Keratinocyte (primary cell): ENCODE measurements at regions not wholly inside any gene's neighbourhood (a gene's known extent, or its start where the extent isn't known, plus 50 kb on each side); places are given as distances from the start of the nearest gene placed in this dataset.

Experiments
- DNase-seq: peaks from one replicate; pipeline ENCODE4 v3.0.0-alpha.2; 2011; ENCODE audit warnings: low read depth, missing footprints, low spot score
- FAIRE-seq: peaks from 2 replicates; lab custom pipeline; 2011; peaks lifted over from hg19 to GRCh38; lab: Jason Lieb, UNC
- H2AFZ ChIP-seq: 2 replicates; pipeline ENCODE4 v1.6.0; 2012; ENCODE audit warnings: low read length, control low read depth, inconsistent platforms; ENCODE audit not compliant: control insufficient read depth
- H3K27ac ChIP-seq: 2 replicates; pipeline ENCODE4 v1.5.1; 2011; ENCODE audit warnings: low read length; ENCODE audit not compliant: control insufficient read depth, insufficient read depth
- H3K27me3 ChIP-seq: 3 replicates; pipeline ENCODE4 v1.6.0; 2011; ENCODE audit warnings: low read length; ENCODE audit not compliant: control insufficient read depth, insufficient read depth; ENCODE audit errors: extremely low read depth
- H3K36me3 ChIP-seq, 2 experiments: 2 replicates in 1 of 2; 3 replicates in 1 of 2; pipeline ENCODE4 v1.5.1; 2011; ENCODE audit warnings: low read length in 2 of 2, mild to moderate bottlenecking in 1 of 2; ENCODE audit not compliant: control insufficient read depth in 2 of 2, insufficient read depth in 2 of 2; ENCODE audit errors: extremely low read depth in 1 of 2
- H3K4me1 ChIP-seq: 3 replicates; pipeline ENCODE4 v1.5.1; 2011; ENCODE audit warnings: low read length; ENCODE audit not compliant: control insufficient read depth, insufficient read depth; ENCODE audit errors: extremely low read depth
- H3K4me2 ChIP-seq: 3 replicates; pipeline ENCODE4 v1.6.0; 2011; ENCODE audit warnings: low read depth, low read length; ENCODE audit not compliant: control insufficient read depth, insufficient read depth; ENCODE audit errors: extremely low read depth
- H3K4me3 ChIP-seq, 3 experiments: fragments of 200-600 bp in 1 of 3; sonication (generic) in 1 of 3; 2 replicates in 2 of 3; 3 replicates in 1 of 3; pipeline ENCODE4 v1.5.1; 2011 to 2016; ENCODE audit warnings: low read length in 3 of 3, mild to moderate bottlenecking in 3 of 3, control low read depth in 2 of 3, inconsistent platforms in 1 of 3, low read depth in 1 of 3, mixed read lengths in 1 of 3, mixed run types in 1 of 3, moderate library complexity in 1 of 3; ENCODE audit not compliant: control insufficient read depth in 2 of 3, insufficient read depth in 2 of 3; ENCODE audit errors: extremely low read depth in 1 of 3
- H3K79me2 ChIP-seq: 2 replicates; pipeline ENCODE4 v1.6.0; 2012; ENCODE audit warnings: low read length; ENCODE audit not compliant: control insufficient read depth, insufficient read depth
- H3K9ac ChIP-seq: 3 replicates; pipeline ENCODE4 v1.6.0; 2011; ENCODE audit warnings: low read length; ENCODE audit not compliant: control insufficient read depth, insufficient read depth; ENCODE audit errors: extremely low read depth
- H3K9me1 ChIP-seq: 3 replicates; pipeline ENCODE4 v1.6.0; 2011; ENCODE audit warnings: low read length; ENCODE audit not compliant: control insufficient read depth, insufficient read depth; ENCODE audit errors: extremely low read depth
- H3K9me3 ChIP-seq: 2 replicates; pipeline ENCODE4 v1.5.1; 2012; ENCODE audit warnings: low read depth, low read length; ENCODE audit not compliant: control insufficient read depth
- H4K20me1 ChIP-seq: 3 replicates; pipeline ENCODE4 v1.6.0; 2011; ENCODE audit warnings: low read length; ENCODE audit not compliant: control insufficient read depth, insufficient read depth; ENCODE audit errors: extremely low read depth
- EZH2 ChIP-seq: IDR thresholded peaks from one replicate; pipeline ENCODE4 v1.6.1; 2012; ENCODE audit warnings: inconsistent platforms, mild to moderate bottlenecking, low read length, moderate library complexity
- dilution Hi-C: fragments of 300-500 bp; cut with MboI; formaldehyde crosslinking; loops from one replicate; pipeline ENCODE4 v1.7.0; 2020; ENCODE audit warnings: low sequenced_read_pairs; ENCODE audit not compliant: extremely low pct_ligation_motif_present
- TF ChIP-seq, protein P1 (sequence below), 3 experiments: IDR thresholded peaks in 1 of 3; conservative IDR thresholded peaks in 1 of 3; optimal IDR thresholded peaks in 1 of 3; 2 replicates in 2 of 3; 3 replicates in 1 of 3; pipeline versions ENCODE3 to v1.5.1; 2011; ENCODE audit warnings: low read length in 3 of 3, mild to moderate bottlenecking in 3 of 3, moderate library complexity in 2 of 3, control low read depth in 1 of 3, inconsistent platforms in 1 of 3; ENCODE audit not compliant: insufficient read depth in 2 of 3; ENCODE audit errors: extremely low read depth in 1 of 3

DNA sequence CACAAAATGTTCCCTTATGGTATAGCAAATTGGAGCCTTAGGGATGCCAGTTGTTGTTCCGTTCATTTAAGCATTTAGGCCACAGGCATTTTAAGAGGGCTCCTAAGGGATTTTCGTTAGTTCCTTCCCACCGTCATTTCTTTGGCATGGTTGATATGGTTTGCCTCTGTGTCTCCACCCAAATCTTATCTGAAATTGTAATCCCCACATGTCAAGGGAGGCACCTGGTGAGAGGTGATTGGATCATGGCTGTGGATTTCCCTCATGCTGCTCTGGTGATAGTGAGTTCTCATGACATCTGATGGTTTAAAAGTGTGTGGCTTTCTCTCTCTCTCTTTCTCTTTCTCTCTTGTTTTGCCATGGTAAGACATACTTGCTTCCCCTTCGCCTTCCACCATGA, 104.1 kb downstream of the ASB9 start:
- DNase-seq (no peak), FAIRE-seq (no peak)
- no peak overlapping the region for H2AFZ ChIP-seq
- TF ChIP-seq, protein P1, sequence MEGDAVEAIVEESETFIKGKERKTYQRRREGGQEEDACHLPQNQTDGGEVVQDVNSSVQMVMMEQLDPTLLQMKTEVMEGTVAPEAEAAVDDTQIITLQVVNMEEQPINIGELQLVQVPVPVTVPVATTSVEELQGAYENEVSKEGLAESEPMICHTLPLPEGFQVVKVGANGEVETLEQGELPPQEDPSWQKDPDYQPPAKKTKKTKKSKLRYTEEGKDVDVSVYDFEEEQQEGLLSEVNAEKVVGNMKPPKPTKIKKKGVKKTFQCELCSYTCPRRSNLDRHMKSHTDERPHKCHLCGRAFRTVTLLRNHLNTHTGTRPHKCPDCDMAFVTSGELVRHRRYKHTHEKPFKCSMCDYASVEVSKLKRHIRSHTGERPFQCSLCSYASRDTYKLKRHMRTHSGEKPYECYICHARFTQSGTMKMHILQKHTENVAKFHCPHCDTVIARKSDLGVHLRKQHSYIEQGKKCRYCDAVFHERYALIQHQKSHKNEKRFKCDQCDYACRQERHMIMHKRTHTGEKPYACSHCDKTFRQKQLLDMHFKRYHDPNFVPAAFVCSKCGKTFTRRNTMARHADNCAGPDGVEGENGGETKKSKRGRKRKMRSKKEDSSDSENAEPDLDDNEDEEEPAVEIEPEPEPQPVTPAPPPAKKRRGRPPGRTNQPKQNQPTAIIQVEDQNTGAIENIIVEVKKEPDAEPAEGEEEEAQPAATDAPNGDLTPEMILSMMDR (optimal IDR thresholded peaks at IDR 0.05 in 1 of 3, IDR thresholded peaks at IDR 0.05 in 1 of 3, conservative IDR thresholded peaks at IDR 0.05 in 1 of 3; ENCODE audit: extremely low read depth in 1 of 3, insufficient read depth in 2 of 3, low read length in 3 of 3) = no peak
- no peak for TF ChIP-seq EZH2
- no peak overlapping the region for H3K4me2 ChIP-seq
- dilution Hi-C loops = no loop called here
- H3K9ac ChIP-seq = no peak overlapping the region
- H3K36me3 ChIP-seq = no peaks in the 10 kb centered on the region
- no peaks in the 10 kb centered on the region for H3K9me1 ChIP-seq
- H3K27me3 ChIP-seq = no peaks in the 10 kb centered on the region
- H3K79me2 ChIP-seq = no peaks in the 10 kb centered on the region
- no peaks in the 10 kb centered on the region for H4K20me1 ChIP-seq
- H3K4me1 ChIP-seq = no peaks in the 10 kb centered on the region
- H3K4me3 ChIP-seq = no peak overlapping the region
- H3K27ac ChIP-seq = no peak overlapping the region
- H3K9me3 ChIP-seq = no peaks in the 10 kb centered on the region

DNA sequence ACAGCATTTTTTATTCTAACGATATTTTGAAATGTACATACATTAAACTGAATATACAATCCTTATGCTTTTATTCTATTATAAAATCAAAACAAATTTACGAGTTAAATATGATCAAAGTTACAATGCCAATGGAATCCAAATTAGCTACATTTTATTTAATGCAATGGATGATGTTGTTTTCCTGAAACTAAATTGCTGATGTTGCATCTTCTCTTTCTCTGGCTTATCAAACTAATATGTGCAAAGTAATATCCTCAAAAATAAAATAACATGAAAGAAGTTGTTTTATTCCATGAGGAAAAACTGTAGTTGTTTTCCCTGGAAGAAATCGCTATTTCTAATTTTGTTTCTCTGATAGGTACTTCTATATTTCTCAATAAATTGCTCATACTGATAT, 106.8 kb downstream of the ASB9 start:
- dilution Hi-C loops = no loop called here
- no peak for FAIRE-seq
- H3K9ac ChIP-seq = no peak overlapping the region

More for the DNA sequence above, 106.8 kb downstream of the ASB9 start:
- H3K9me1 ChIP-seq = no peaks in the 10 kb centered on the region
- DNase-seq = no peak
- no peaks in the 10 kb centered on the region for H3K36me3 ChIP-seq
- H3K27ac ChIP-seq = no peak overlapping the region
- H3K4me2 ChIP-seq = no peak overlapping the region
- H4K20me1 ChIP-seq = no peaks in the 10 kb centered on the region
- H3K9me3 ChIP-seq = no peaks in the 10 kb centered on the region
- H3K27me3 ChIP-seq = no peaks in the 10 kb centered on the region
- TF ChIP-seq, protein P1 (optimal IDR thresholded peaks at IDR 0.05 in 1 of 3, IDR thresholded peaks at IDR 0.05 in 1 of 3, conservative IDR thresholded peaks at IDR 0.05 in 1 of 3; ENCODE audit: extremely low read depth in 1 of 3, insufficient read depth in 2 of 3, low read length in 3 of 3) = no peak
- no peak for TF ChIP-seq EZH2
- no peaks in the 10 kb centered on the region for H3K79me2 ChIP-seq
- H3K4me1 ChIP-seq = no peaks in the 10 kb centered on the region
- no peak overlapping the region for H2AFZ ChIP-seq
- H3K4me3 ChIP-seq = no peak overlapping the region
